Prostate gland (tissue), 2 donors: ENCODE measurements at regions not wholly inside any gene's neighbourhood (a gene's known extent, or its start where the extent isn't known, plus 50 kb on each side); places are given as distances from the start of the nearest gene placed in this dataset.

ENCODE experiments used
- DNase-seq: peaks from one replicate; pipeline ENCODE4 v3.0.0-alpha.2; 2019; ENCODE audit warnings: low spot score
- H3K27ac ChIP-seq, 2 donors: fragments of 200-600 bp; sonication (generic); 2 replicates each; pipeline ENCODE4 v1.5.1; 2017 to 2019
- H3K27me3 ChIP-seq: fragments of 200-600 bp; sonication (generic); replicated peaks from 2 replicates; pipeline ENCODE4 v1.5.1; 2019; ENCODE audit not compliant: insufficient read depth
- H3K36me3 ChIP-seq, 2 donors: fragments of 200-600 bp; sonication (generic); 1 replicate in 1 of 2; 2 replicates in 1 of 2; pipeline versions ENCODE4 v1.5.1 to v1.8.1; 2017 to 2019
- H3K4me1 ChIP-seq: fragments of 200-600 bp; sonication (generic); replicated peaks from 2 replicates; pipeline ENCODE4 v1.5.1; 2019
- H3K4me3 ChIP-seq, 2 donors: fragments of 200-600 bp; sonication (generic); 2 replicates each; pipeline ENCODE4 v1.5.1; 2017 to 2019
- H3K9me3 ChIP-seq: fragments of 200-600 bp; sonication (generic); 2 replicates; pipeline ENCODE4 v1.5.1; 2017
- POLR2A ChIP-seq: fragments of 450-650 bp; IDR thresholded peaks from one replicate; pipeline ENCODE4 v1.6.1; 2016; ENCODE audit warnings: antibody characterized with exemption, mild to moderate bottlenecking
- POLR2AphosphoS5 ChIP-seq: sonication (generic); formaldehyde crosslinking; IDR thresholded peaks from one replicate; pipeline ENCODE4 v1.6.1; 2017; ENCODE audit warnings: antibody characterized with exemption
- WGBS: methylation state at CpG from one replicate; pipeline ENCODE4 v1.1.5; 2018; 5-methylcytosine and 5-hydroxymethylcytosine counted together
- intact Hi-C: fragments of 100-400 bp; cut with DNase I; formaldehyde crosslinking; loops from one replicate; pipeline ENCODE4 v1.14.2; 2022
- TF ChIP-seq, protein P1 (sequence below), 4 experiments: fragments of 200-600 bp in 2 of 4; fragments of 450-650 bp in 2 of 4; sonication (generic) in 2 of 4; IDR thresholded peaks; 1 replicate in 3 of 4; 2 replicates in 1 of 4; pipeline ENCODE4 v1.5.1; 2016 to 2019; ENCODE audit warnings: antibody characterized with exemption in 4 of 4, mild to moderate bottlenecking in 2 of 4, moderate library complexity in 2 of 4

DNA sequence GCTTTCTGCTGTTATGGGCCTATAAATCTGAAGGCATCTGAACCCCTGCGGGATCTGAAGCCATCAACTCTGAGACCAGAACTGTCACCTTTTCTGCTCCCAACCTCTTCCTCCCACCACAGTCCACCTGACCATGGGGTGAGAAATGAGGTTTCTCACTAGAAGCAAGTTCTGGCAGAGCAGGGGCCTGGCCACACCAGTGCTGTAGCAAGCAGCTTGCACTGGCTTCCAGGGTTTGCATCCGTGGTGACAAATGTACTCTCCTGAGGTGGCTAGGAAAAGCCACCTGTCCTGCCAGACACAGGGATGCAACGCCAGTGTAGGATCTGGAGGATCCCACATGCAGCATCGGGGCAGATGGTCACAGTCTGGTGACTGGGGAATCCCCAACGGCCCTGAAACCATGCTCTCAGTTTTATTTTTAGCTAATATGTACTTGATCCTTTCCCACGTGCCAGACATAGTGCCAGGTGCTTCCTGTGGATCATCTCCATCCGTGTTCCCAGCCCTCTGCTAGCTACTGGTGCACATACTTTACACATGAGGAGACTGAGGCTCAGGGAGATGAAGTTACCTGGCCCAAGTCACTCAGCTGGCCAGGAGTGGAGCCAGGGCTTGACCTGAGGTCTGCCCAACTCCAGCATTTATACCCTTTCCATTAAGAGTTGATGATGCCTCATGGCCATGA is 122.1 kb upstream of the SPACA1 start:
- Histone ChIP-seq H3K4me3 (no peak overlapping the region), H3K4me1 (no peaks in the 10 kb centered on the region), H3K27me3 (no peaks in the 10 kb centered on the region), H3K36me3 (no peaks in the 10 kb centered on the region), H3K9me3 (no peaks in the 10 kb centered on the region), H3K27ac (no peak overlapping the region)
- intact Hi-C loops, result loop anchor here (5.0 kb wide), 1 partner anchor 857 kb away; no protein-coding TSS in a partner anchor
- no peak for DNase-seq
- TF ChIP-seq, protein P1, sequence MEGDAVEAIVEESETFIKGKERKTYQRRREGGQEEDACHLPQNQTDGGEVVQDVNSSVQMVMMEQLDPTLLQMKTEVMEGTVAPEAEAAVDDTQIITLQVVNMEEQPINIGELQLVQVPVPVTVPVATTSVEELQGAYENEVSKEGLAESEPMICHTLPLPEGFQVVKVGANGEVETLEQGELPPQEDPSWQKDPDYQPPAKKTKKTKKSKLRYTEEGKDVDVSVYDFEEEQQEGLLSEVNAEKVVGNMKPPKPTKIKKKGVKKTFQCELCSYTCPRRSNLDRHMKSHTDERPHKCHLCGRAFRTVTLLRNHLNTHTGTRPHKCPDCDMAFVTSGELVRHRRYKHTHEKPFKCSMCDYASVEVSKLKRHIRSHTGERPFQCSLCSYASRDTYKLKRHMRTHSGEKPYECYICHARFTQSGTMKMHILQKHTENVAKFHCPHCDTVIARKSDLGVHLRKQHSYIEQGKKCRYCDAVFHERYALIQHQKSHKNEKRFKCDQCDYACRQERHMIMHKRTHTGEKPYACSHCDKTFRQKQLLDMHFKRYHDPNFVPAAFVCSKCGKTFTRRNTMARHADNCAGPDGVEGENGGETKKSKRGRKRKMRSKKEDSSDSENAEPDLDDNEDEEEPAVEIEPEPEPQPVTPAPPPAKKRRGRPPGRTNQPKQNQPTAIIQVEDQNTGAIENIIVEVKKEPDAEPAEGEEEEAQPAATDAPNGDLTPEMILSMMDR (IDR thresholded peaks at IDR 0.05), result no peak
- no peak for TF ChIP-seq POLR2AphosphoS5
- no peak for TF ChIP-seq POLR2A
- WGBS, result 62% methylated on average over 7 of the region's 7 CpGs

GRCh38 chr6:87923389-87924050 is 124.1 kb upstream of the SPACA1 start:
- intact Hi-C loops, result no loop called here
- no peak for DNase-seq
- H3K27me3 ChIP-seq, result no peaks in the 10 kb centered on the region
- TF ChIP-seq POLR2AphosphoS5, result no peak
- no peak for TF ChIP-seq POLR2A
- TF ChIP-seq, protein P1 (IDR thresholded peaks at IDR 0.05), result no peak
- H3K4me1 ChIP-seq, result no peaks in the 10 kb centered on the region
- H3K36me3 ChIP-seq, result no peaks in the 10 kb centered on the region
- H3K4me3 ChIP-seq, result no peak overlapping the region
- 81% methylated on average over 7 of the region's 7 CpGs for WGBS
- no peaks in the 10 kb centered on the region for H3K9me3 ChIP-seq
- no peak overlapping the region for H3K27ac ChIP-seq

GRCh38 chr6:87922947-87923330 is 124.7 kb upstream of the SPACA1 start:
- intact Hi-C loops, result no loop called here
- 53% methylated on average over 2 of the region's 2 CpGs for WGBS

DNA sequence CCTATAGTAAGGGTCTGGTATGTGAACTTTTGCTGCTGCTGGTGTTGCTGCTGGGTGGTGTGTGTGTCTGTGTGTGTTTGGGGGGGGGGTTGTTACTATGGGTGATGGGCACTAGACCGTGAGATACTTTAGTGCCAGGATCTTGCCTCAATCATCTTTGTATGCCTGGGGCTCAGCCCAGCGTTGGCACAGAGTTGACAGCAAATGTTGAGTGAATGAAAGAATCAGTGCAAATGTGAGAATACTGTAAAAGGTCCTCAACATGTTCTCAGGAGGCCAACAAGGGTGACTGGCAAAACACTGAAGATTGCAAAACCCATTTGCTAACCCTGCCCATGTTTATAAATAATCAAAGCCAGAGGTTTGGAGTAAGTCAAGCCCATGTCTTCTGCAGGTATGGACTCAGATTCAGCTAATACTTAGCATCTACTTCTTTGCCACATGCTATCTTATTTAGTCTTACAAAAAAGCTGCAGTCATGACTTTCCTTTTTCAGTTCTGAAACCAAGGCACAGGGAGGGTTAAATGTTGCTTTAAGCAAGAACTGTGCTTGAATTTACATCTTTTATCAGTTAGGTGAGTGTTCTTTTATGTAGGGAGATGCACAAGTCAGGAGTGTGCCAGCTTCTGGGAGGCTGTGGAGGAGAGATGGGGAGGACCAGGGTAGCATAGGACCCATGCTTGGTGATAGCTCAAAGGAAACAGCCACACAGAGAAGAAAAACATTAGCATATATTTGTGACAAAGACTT is 125.3 kb upstream of the SPACA1 start:
- Histone ChIP-seq H3K4me1 (no peaks in the 10 kb centered on the region), H3K27ac (no peak overlapping the region), H3K4me3 (no peak overlapping the region), H3K9me3 (no peaks in the 10 kb centered on the region), H3K27me3 (no peaks in the 10 kb centered on the region), H3K36me3 (no peaks in the 10 kb centered on the region)
- 61% methylated on average over 2 of the region's 2 CpGs for WGBS
- DNase-seq, result no peak
- TF ChIP-seq, protein P1 (IDR thresholded peaks at IDR 0.05), result no peak
- no peak for TF ChIP-seq POLR2AphosphoS5
- no peak for TF ChIP-seq POLR2A
- intact Hi-C loops, result no loop called here

More at GRCh38 chr6:87922947-87923330, 124.7 kb upstream of the SPACA1 start:
- no peak for DNase-seq
- Histone ChIP-seq H3K27me3 (no peaks in the 10 kb centered on the region), H3K27ac (no peak overlapping the region), H3K9me3 (no peaks in the 10 kb centered on the region), H3K4me1 (no peaks in the 10 kb centered on the region), H3K4me3 (no peak overlapping the region), H3K36me3 (no peaks in the 10 kb centered on the region)
- TF ChIP-seq, protein P1 (IDR thresholded peaks at IDR 0.05), result no peak
- no peak for TF ChIP-seq POLR2AphosphoS5
- TF ChIP-seq POLR2A, result no peak
